ENCODE measurements at regions not wholly inside any gene's neighbourhood (a gene's known extent, or its start where the extent isn't known, plus 50 kb on each side); places are given as distances from the start of the nearest gene placed in this dataset.
"Not testable (repeated sequence)": the region's sequence is repeated elsewhere in the genome, so short reads cannot be mapped to it uniquely, and the experiment has no call there.

DNA sequence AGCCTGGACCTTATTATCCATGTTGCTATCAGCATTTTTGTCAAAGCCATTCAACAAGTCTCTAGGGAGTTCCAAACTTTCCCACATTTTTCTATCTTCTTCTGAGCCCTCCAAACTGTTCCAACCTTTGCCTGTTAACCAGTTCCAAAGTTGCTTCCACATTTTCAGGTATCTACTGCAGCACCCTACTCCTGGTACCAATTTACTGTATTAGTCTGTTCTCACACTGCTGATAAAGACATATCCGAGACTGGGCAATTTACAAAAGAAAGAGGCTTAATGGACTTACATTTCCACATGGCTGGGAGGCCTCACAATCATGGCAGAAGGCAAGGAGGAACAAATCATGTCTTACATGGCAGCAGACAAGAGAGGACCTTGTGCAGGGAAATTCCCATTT, 416.2 kb downstream of the LRRC70 start:
- not testable (repeated sequence) for TF ChIP-seq EZH2, EZH2phosphoT487 (IDR thresholded peaks at IDR 0.05)
- TF ChIP-seq, protein P1, sequence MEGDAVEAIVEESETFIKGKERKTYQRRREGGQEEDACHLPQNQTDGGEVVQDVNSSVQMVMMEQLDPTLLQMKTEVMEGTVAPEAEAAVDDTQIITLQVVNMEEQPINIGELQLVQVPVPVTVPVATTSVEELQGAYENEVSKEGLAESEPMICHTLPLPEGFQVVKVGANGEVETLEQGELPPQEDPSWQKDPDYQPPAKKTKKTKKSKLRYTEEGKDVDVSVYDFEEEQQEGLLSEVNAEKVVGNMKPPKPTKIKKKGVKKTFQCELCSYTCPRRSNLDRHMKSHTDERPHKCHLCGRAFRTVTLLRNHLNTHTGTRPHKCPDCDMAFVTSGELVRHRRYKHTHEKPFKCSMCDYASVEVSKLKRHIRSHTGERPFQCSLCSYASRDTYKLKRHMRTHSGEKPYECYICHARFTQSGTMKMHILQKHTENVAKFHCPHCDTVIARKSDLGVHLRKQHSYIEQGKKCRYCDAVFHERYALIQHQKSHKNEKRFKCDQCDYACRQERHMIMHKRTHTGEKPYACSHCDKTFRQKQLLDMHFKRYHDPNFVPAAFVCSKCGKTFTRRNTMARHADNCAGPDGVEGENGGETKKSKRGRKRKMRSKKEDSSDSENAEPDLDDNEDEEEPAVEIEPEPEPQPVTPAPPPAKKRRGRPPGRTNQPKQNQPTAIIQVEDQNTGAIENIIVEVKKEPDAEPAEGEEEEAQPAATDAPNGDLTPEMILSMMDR (IDR thresholded peaks at IDR 0.05), result not testable (repeated sequence)
